Fibroblast of the aortic adventitia (primary cell): ENCODE measurements at regions not wholly inside any gene's neighbourhood (a gene's known extent, or its start where the extent isn't known, plus 50 kb on each side); places are given as distances from the start of the nearest gene placed in this dataset.

Experiments used
- DNase-seq: peaks from one replicate; pipeline ENCODE4 v3.0.0-alpha.2; 2010; ENCODE audit warnings: low read depth
- H3K4me3 ChIP-seq: 2 replicates; pipeline ENCODE4 v1.5.1; 2011; ENCODE audit warnings: low read depth, mild to moderate bottlenecking, control low read depth, low read length, moderate library complexity
- TF ChIP-seq, protein P1 (sequence below): IDR thresholded peaks from 2 replicates; pipeline ENCODE4 v1.5.1; 2011; ENCODE audit warnings: mild to moderate bottlenecking, low read length, control low read depth, inconsistent platforms; ENCODE audit not compliant: insufficient read depth

DNA sequence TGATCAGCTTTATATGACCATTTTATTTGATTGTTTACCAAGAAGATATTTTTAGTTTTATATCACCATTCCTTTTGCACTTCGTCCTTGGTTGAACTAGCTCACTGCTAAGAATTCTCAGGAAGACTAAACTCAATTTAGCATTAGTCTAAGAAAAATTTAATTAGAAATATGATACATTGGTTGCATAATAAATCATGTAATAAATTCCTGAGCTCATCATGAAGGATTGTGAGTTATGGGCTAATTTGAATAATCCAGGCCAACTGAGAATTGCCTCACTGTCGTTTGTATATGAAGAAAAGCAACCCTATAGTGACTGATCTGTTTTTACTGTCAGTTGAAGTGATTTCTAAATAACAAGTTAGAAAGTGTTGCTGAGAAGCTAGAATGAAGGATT is 725.5 kb downstream of the DNAJB9 start:
- no peak for DNase-seq
- TF ChIP-seq, protein P1, sequence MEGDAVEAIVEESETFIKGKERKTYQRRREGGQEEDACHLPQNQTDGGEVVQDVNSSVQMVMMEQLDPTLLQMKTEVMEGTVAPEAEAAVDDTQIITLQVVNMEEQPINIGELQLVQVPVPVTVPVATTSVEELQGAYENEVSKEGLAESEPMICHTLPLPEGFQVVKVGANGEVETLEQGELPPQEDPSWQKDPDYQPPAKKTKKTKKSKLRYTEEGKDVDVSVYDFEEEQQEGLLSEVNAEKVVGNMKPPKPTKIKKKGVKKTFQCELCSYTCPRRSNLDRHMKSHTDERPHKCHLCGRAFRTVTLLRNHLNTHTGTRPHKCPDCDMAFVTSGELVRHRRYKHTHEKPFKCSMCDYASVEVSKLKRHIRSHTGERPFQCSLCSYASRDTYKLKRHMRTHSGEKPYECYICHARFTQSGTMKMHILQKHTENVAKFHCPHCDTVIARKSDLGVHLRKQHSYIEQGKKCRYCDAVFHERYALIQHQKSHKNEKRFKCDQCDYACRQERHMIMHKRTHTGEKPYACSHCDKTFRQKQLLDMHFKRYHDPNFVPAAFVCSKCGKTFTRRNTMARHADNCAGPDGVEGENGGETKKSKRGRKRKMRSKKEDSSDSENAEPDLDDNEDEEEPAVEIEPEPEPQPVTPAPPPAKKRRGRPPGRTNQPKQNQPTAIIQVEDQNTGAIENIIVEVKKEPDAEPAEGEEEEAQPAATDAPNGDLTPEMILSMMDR = no peak
- H3K4me3 ChIP-seq = no peak overlapping the region

GRCh38 chr7:109308816-109309215 is 739.1 kb downstream of the DNAJB9 start:
- TF ChIP-seq, protein P1 = no peak
- no peak for DNase-seq
- no peak overlapping the region for H3K4me3 ChIP-seq

GRCh38 chr7:109309790-109310189 is 740.1 kb downstream of the DNAJB9 start:
- H3K4me3 ChIP-seq = no peak overlapping the region
- DNase-seq = no peak
- TF ChIP-seq, protein P1 = no peak

DNA sequence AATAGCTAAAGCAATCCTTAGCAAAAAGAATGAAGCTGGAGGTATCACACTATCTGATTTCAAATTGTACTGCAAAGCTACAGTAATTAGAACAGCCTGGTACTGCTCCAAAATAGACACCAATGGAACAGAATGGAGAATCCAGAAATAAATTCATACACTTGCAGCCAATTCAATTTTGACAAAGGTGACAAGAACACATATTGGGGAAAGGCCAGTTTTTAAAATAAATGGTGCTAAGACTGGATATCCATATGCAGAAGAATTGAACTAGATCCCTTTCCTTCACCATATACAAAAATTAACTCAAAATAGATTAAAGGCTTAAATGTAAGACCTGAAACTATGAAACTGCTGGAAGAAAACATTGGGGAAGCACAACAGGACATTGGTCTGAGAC is 748.5 kb downstream of the DNAJB9 start:
- DNase-seq = no peak
- no peak overlapping the region for H3K4me3 ChIP-seq
- TF ChIP-seq, protein P1 = no peak

- DNase-seq = no peak
- TF ChIP-seq, protein P1 = no peak
- no peak overlapping the region for H3K4me3 ChIP-seq
These were observed 753.2 kb downstream of the DNAJB9 start for GRCh38 chr7:109322833-109323232.

GRCh38 chr7:109331423-109331822 is 761.7 kb downstream of the DNAJB9 start:
- no peak overlapping the region for H3K4me3 ChIP-seq
- DNase-seq = no peak

GRCh38 chr7:109335951-109336350 is 766.3 kb downstream of the DNAJB9 start:
- no peak overlapping the region for H3K4me3 ChIP-seq
- TF ChIP-seq, protein P1 = no peak
- DNase-seq = no peak

More at GRCh38 chr7:109331423-109331822, 761.7 kb downstream of the DNAJB9 start:
- TF ChIP-seq, protein P1 = no peak
